AG20443 (cell line): ENCODE measurements at regions not wholly inside any gene's neighbourhood (a gene's known extent, or its start where the extent isn't known, plus 50 kb on each side); places are given as distances from the start of the nearest gene placed in this dataset.
A peak's percentile ranks its signal among the peaks of the same experiment; 100 is the strongest.
"Not testable (repeated sequence)": the region's sequence is repeated elsewhere in the genome, so short reads cannot be mapped to it uniquely, and the experiment has no call there.

Experiments
- DNase-seq: peaks from one replicate; pipeline ENCODE4 v3.0.0; 2012; ENCODE audit warnings: low spot score, mixed read lengths

GRCh38 chr2:18078216-18078615, 199.7 kb downstream of the KCNS3 start:
- DNase-seq: no peak

GRCh38 chr2:18077704-18078103, 199.2 kb downstream of the KCNS3 start:
- DNase-seq: peak; percentile 64

- DNase-seq: no peak
These were observed 198.8 kb downstream of the KCNS3 start for GRCh38 chr2:18077231-18077630.

- no peak for DNase-seq
These were observed 196.0 kb downstream of the KCNS3 start for GRCh38 chr2:18074476-18074875.

GRCh38 chr2:18073601-18074000, 195.1 kb downstream of the KCNS3 start:
- no peak for DNase-seq

GRCh38 chr2:18067588-18068384, 189.3 kb downstream of the KCNS3 start:
- DNase-seq: no peak

GRCh38 chr2:18066894-18067293, 188.4 kb downstream of the KCNS3 start:
- no peak for DNase-seq

GRCh38 chr2:18066066-18066465, 187.6 kb downstream of the KCNS3 start:
- no peak for DNase-seq

- no peak for DNase-seq
These were observed 186.8 kb downstream of the KCNS3 start for GRCh38 chr2:18065249-18065648.

GRCh38 chr2:18063826-18064470, 185.5 kb downstream of the KCNS3 start:
- no peak for DNase-seq

GRCh38 chr2:18062892-18063291, 184.4 kb downstream of the KCNS3 start:
- DNase-seq: no peak

- DNase-seq: no peak
These were observed 183.2 kb downstream of the KCNS3 start for GRCh38 chr2:18061717-18062116.

GRCh38 chr2:18057657-18058056, 179.2 kb downstream of the KCNS3 start:
- no peak for DNase-seq

- DNase-seq: no peak
These were observed 176.8 kb downstream of the KCNS3 start for GRCh38 chr2:18055290-18055689.

- no peak for DNase-seq
These were observed 171.5 kb downstream of the KCNS3 start for GRCh38 chr2:18050001-18050400.

GRCh38 chr2:18049325-18049724, 170.9 kb downstream of the KCNS3 start:
- no peak for DNase-seq

GRCh38 chr2:18047896-18048657, 169.6 kb downstream of the KCNS3 start:
- peak; percentile 77 for DNase-seq

- DNase-seq: no peak
These were observed 168.7 kb downstream of the KCNS3 start for GRCh38 chr2:18047213-18047611.

- DNase-seq: peak; percentile 67
These were observed 168.2 kb downstream of the KCNS3 start for GRCh38 chr2:18046558-18047212.

GRCh38 chr2:18046017-18046416, 167.6 kb downstream of the KCNS3 start:
- DNase-seq: no peak

GRCh38 chr2:18045230-18045629, 166.8 kb downstream of the KCNS3 start:
- DNase-seq: peak; percentile 18

- not testable (repeated sequence) for DNase-seq
These were observed 138.9 kb downstream of the KCNS3 start for GRCh38 chr2:18017381-18017780.
